ENCODE measurements at regions not wholly inside any gene's neighbourhood (a gene's known extent, or its start where the extent isn't known, plus 50 kb on each side); places are given as distances from the start of the nearest gene placed in this dataset.
"Not testable (repeated sequence)": the region's sequence is repeated elsewhere in the genome, so short reads cannot be mapped to it uniquely, and the experiment has no call there.

GRCh38 chr10:94125856-94126255 is 132.1 kb downstream of the PLCE1 start:
- peak; percentile 86 for DNase-seq (ENCODE audit: low read depth)

- peak; percentile 74 for DNase-seq (ENCODE audit: low read depth)
Observed at GRCh38 chr10:94129393-94130130, 135.8 kb downstream of the PLCE1 start.

GRCh38 chr10:94131885-94132284 is 138.2 kb downstream of the PLCE1 start:
- peak; percentile 72 for DNase-seq (ENCODE audit: low read depth)

GRCh38 chr10:94133239-94133638 is 139.5 kb downstream of the PLCE1 start:
- peak; percentile 82 for DNase-seq (ENCODE audit: low read depth)

GRCh38 chr10:94137747-94138146 is 144.0 kb downstream of the PLCE1 start:
- DNase-seq (ENCODE audit: low read depth): no peak

GRCh38 chr10:94138391-94138790 is 144.7 kb downstream of the PLCE1 start:
- DNase-seq (ENCODE audit: low read depth): peak; percentile 56

- DNase-seq (ENCODE audit: low read depth): peak; percentile 8
Observed at GRCh38 chr10:94143261-94143660, 149.5 kb downstream of the PLCE1 start.

- no peak for DNase-seq (ENCODE audit: low read depth)
Observed at GRCh38 chr10:94146313-94146712, 152.6 kb downstream of the PLCE1 start.

- no peak for DNase-seq (ENCODE audit: low read depth)
Observed at GRCh38 chr10:94146746-94147145, 153.0 kb downstream of the PLCE1 start.

GRCh38 chr10:94149702-94150101 is 156.0 kb downstream of the PLCE1 start:
- no peak for DNase-seq (ENCODE audit: low read depth)

- DNase-seq (ENCODE audit: low read depth): no peak
Observed at GRCh38 chr10:94150541-94151184, 156.9 kb downstream of the PLCE1 start.

- DNase-seq (ENCODE audit: low read depth): no peak
Observed at GRCh38 chr10:94155722-94156271, 162.1 kb downstream of the PLCE1 start.

- no peak for DNase-seq (ENCODE audit: low read depth)
Observed at GRCh38 chr10:94156453-94156852, 162.7 kb downstream of the PLCE1 start.

GRCh38 chr10:94165158-94165611 is 171.5 kb downstream of the PLCE1 start:
- not testable (repeated sequence) for DNase-seq (ENCODE audit: low read depth)

- DNase-seq (ENCODE audit: low read depth): peak; percentile 81
Observed at GRCh38 chr10:94172332-94172731, 178.6 kb downstream of the PLCE1 start.

GRCh38 chr10:94173594-94173993 is 179.9 kb downstream of the PLCE1 start:
- no peak for DNase-seq (ENCODE audit: low read depth)

- no peak for DNase-seq (ENCODE audit: low read depth)
Observed at GRCh38 chr10:94174838-94175237, 181.1 kb downstream of the PLCE1 start.

- no peak for DNase-seq (ENCODE audit: low read depth)
Observed at GRCh38 chr10:94178475-94179253, 184.1 kb downstream of the NOC3L start.

- DNase-seq (ENCODE audit: low read depth): no peak
Observed at GRCh38 chr10:94180576-94180975, 182.2 kb downstream of the NOC3L start.

GRCh38 chr10:94183666-94184264 is 179.0 kb downstream of the NOC3L start:
- peak; percentile 97 for DNase-seq (ENCODE audit: low read depth)

GRCh38 chr10:94186722-94187121 is 176.0 kb downstream of the NOC3L start:
- no peak for DNase-seq (ENCODE audit: low read depth)

- DNase-seq (ENCODE audit: low read depth): no peak
Observed at GRCh38 chr10:94192333-94192732, 170.4 kb downstream of the NOC3L start.
